Fibroblast of lung (primary cell): ENCODE measurements at regions not wholly inside any gene's neighbourhood (a gene's known extent, or its start where the extent isn't known, plus 50 kb on each side); places are given as distances from the start of the nearest gene placed in this dataset.

Experiments used
- CTCF ChIP-seq, 2 donors: IDR thresholded peaks in 1 of 2; conservative IDR thresholded peaks in 1 of 2; 1 replicate in 1 of 2; 2 replicates in 1 of 2; pipeline ENCODE4 v1.5.1; 2011 to 2012; ENCODE audit warnings: low read length in 2 of 2, control low read depth in 1 of 2, inconsistent platforms in 1 of 2, low read depth in 1 of 2, mild to moderate bottlenecking in 1 of 2
- EZH2 ChIP-seq: IDR thresholded peaks from 2 replicates; pipeline ENCODE4 v1.5.1; 2012; ENCODE audit warnings: low read length, control low read depth, mild to moderate bottlenecking; ENCODE audit errors: missing control alignments

- TF ChIP-seq EZH2: no peak
- TF ChIP-seq CTCF (conservative IDR thresholded peaks at IDR 0.05 in 1 of 2, IDR thresholded peaks at IDR 0.05 in 1 of 2; ENCODE audit: low read depth in 1 of 2, low read length in 2 of 2): no peak
Observed at GRCh38 chr2:66940080-66940479, 457.1 kb upstream of the ETAA1 start.
